Activated CD4-positive, alpha-beta T cell treated with anti-CD3 and anti-CD28 coated beads for 36 hours (primary cell): ENCODE measurements at regions not wholly inside any gene's neighbourhood (a gene's known extent, or its start where the extent isn't known, plus 50 kb on each side); places are given as distances from the start of the nearest gene placed in this dataset.
A peak's percentile ranks its signal among the peaks of the same experiment; 100 is the strongest.

Experiments used
- ATAC-seq: fragments of 200-7000 bp; cut with Tn5 transposase; one replicate; pipeline ENCODE4 v1.10.0; 2021; ENCODE audit warnings: mild to moderate bottlenecking, moderate library complexity
- CTCF ChIA-PET: fragments of 350-600 bp; sonication (Branson Sonifier 250); formaldehyde crosslinking; loops from one replicate; lab custom pipeline; 2021; ENCODE audit warnings: antibody characterized with exemption; lab: Charles Lee
- POLR2A ChIA-PET: fragments of 350-600 bp; sonication (Branson Sonifier 250); formaldehyde crosslinking; loops from one replicate; lab custom pipeline; 2021; ENCODE audit warnings: antibody characterized with exemption, inconsistent platforms; lab: Charles Lee
- DNase-seq: peaks from one replicate; pipeline ENCODE4 v3.0.0-alpha.2; 2020
- H3K27ac Mint-ChIP-seq: one replicate; pipeline ENCODE4 v1.8.0; 2021; ENCODE audit warnings: mixed read lengths
- H3K27me3 Mint-ChIP-seq: one replicate; pipeline ENCODE4 v1.8.0; 2021; ENCODE audit warnings: mixed read lengths
- H3K36me3 Mint-ChIP-seq: one replicate; pipeline ENCODE4 v1.8.0; 2021; ENCODE audit warnings: low read depth, mixed read lengths
- H3K4me1 Mint-ChIP-seq: one replicate; pipeline ENCODE4 v1.8.0; 2021; ENCODE audit warnings: mixed read lengths
- H3K4me3 Mint-ChIP-seq: one replicate; pipeline ENCODE4 v1.8.0; 2021; ENCODE audit warnings: mild to moderate bottlenecking, moderate library complexity, mixed read lengths
- H3K9me3 Mint-ChIP-seq: one replicate; pipeline ENCODE4 v1.8.0; 2021; ENCODE audit warnings: low read depth, mixed read lengths
- intact Hi-C, 2 experiments: fragments of 100-400 bp; cut with DNase I in 1 of 2; cut with micrococcal nuclease in 1 of 2; formaldehyde crosslinking; loops; one replicate each; pipeline versions ENCODE4 v1.14.2 to v1.15.1; 2022 to 2024; cut with DNase I, micrococcal nuclease

DNA sequence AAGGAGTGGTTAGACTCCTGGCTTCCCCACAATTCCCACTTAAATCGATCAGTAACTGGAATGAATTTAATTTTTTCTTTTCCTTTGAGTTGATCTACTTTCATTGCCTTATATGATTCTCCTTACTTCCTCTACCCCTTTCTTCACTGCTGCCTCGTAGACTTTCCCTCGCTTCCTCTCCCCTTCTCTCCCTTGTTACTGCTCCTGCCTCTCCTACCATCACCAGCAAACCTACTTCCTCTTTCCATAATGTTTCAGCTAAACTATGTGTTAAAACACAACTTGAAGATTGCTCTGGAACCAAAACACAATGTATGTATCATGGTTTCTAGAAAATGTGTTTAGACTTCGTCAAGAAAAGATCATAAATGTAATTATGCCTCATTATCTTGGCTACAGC, 132.0 kb upstream of the TET2 start:
- ChIA-PET POLR2A (no interaction called here), CTCF (interaction anchor here (0.5 kb wide), 1 partner anchor 1962 kb away, joined by 3 read pairs; no protein-coding TSS in a partner anchor)
- ATAC-seq (no peak), DNase-seq (no peak)
- Mint-ChIP-seq H3K36me3 (no peaks in the 10 kb centered on the region), H3K27me3 (peaks cover 14% of the 10 kb centered on the region), H3K9me3 (peaks cover 5% of the 10 kb centered on the region), H3K4me3 (no peak overlapping the region), H3K4me1 (no peaks in the 10 kb centered on the region), H3K27ac (no peak overlapping the region)
- intact Hi-C loops, result no loop called here

DNA sequence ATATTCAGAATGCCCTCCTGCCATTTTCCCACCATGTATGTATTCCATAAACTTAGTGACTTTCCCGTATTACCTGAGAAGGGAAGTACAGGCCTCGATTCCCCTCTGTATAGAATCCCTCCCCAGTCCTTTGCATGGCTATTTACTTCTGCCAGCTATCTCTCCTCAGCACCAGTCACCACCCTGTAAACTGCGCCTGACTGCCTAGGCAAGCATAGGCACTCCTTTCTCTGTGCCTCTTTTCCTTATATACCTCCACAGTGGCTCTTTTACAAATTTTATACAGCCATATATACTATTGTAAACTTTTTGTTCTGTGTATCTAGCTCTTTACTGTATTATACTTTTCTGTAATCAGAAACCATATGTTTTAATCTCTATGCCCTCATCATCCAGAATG, 130.9 kb upstream of the TET2 start:
- no peak for ATAC-seq
- ChIA-PET CTCF (no interaction called here), POLR2A (no interaction called here)
- intact Hi-C loops, result no loop called here
- Mint-ChIP-seq H3K36me3 (no peaks in the 10 kb centered on the region), H3K27ac (no peak overlapping the region), H3K27me3 (peaks cover 11% of the 10 kb centered on the region), H3K4me3 (no peak overlapping the region), H3K9me3 (no peaks in the 10 kb centered on the region), H3K4me1 (no peaks in the 10 kb centered on the region)
- no peak for DNase-seq

DNA sequence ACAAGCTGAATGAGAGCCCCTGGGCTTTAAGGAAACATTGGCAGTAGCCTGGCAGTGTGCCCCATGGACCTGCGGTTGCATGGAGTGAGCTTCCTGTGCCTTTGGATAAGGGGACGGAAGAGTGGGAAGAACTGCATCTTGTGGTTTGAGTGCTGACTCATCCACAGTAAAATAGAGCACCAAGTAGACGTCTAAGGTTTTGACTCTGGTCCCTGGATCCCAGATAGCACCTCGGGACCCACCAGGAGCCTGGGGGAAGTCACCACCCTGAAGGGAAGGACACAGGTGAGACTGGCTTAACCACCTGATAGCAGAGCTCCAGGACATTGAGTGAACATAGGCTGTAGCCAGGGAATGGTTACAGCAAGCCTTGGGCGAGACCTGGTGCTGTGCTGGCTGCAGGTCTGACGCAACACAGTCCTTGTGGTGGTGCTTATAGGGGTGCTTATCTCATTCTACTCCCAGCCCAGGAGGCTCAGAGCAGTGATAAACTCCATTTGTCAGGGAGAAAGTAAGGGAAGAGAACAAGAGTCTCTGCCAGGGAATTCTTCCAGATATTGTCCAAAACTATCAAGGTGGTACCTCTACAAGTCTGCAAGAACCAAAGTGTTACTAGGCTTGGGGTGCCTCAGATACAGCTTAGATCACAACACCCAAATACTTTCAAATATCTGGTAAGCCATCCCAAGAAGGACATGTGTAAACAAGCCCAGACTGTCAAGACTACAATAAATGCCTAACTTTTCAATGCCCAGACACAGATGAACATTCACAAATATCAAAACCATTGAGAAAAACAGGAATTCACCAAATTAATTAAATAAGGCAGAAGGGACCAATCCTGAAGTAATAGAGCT, 123.6 kb upstream of the TET2 start:
- CTCF ChIA-PET, result interaction anchor here (0.6 to 0.7 kb wide), 2 partner anchors 13 to 59 kb away, joined by 3 read pairs; no protein-coding TSS in a partner anchor
- DNase-seq (no peak), ATAC-seq (no peak)
- no peak overlapping the region for H3K4me3 Mint-ChIP-seq
- H3K36me3 Mint-ChIP-seq, result no peaks in the 10 kb centered on the region
- H3K27ac Mint-ChIP-seq, result no peak overlapping the region
- intact Hi-C loops, result no loop called here
- peaks cover 9% of the 10 kb centered on the region for H3K27me3 Mint-ChIP-seq
- H3K4me1 Mint-ChIP-seq, result no peaks in the 10 kb centered on the region
- peaks cover 3% of the 10 kb centered on the region for H3K9me3 Mint-ChIP-seq
- POLR2A ChIA-PET, result no interaction called here

DNA sequence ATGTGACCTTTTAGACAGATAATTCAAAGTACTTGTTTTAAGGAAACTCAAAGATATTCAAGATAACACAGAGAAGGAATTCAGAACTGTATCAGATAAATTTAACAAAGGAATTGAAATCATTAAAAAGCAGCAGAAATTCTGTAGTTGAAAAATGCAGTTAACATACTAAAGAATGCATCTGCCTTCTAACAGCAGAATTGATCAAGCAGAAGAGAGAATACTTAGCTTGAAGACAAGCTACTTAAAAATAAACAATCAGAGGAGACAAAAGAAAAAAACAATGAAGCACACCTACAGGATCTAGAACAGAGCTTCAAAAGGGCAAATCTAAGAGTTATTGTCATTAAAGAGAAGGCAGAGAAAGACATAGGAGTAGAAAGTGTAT, 123.0 kb upstream of the TET2 start:
- ChIA-PET CTCF (interaction anchor here (0.7 kb wide), 1 partner anchor 60 kb away, joined by 3 read pairs; no protein-coding TSS in a partner anchor), POLR2A (no interaction called here)
- DNase-seq (no peak), ATAC-seq (no peak)
- Mint-ChIP-seq H3K9me3 (peaks cover 3% of the 10 kb centered on the region), H3K4me1 (no peaks in the 10 kb centered on the region), H3K27ac (no peak overlapping the region), H3K27me3 (peaks cover 10% of the 10 kb centered on the region), H3K36me3 (no peaks in the 10 kb centered on the region), H3K4me3 (no peak overlapping the region)
- intact Hi-C loops, result no loop called here

DNA sequence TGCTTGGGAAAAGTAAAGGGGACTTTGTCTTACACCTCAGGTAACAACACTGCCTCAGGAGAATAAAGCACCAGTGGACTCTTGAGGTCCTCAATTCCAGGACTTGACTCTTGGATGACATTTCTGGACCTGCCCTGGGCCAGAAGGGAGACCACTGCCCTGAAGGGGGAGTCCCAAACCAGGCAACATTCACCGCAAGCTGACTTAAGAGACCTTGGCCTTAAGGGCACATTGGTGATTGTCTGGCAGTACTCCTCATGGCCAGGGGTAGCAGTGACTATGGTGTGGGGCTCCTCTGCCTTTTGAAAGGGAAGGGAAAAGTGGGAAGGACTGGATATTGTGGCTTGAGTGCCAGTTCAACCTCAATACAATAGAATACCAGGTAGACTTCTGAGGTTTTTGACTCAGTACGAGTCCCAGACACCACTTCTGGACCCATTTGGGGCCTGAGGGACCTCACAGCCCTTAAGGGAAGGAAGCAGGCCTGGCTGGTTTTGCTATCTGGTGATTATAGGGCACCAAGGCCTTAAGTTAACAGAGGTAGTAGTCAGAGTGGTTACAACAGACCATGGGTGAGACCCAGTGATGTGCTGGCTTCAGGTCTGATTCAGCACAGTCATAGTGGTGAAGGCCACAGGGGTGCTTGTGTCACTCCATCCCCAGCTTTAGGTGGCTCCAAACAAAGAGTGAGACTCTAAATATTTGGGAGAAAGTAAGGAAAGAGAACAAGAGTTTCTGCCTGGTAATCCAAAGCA, 121.2 kb upstream of the TET2 start:
- H3K4me3 Mint-ChIP-seq, result no peak overlapping the region
- no peaks in the 10 kb centered on the region for H3K4me1 Mint-ChIP-seq
- no peaks in the 10 kb centered on the region for H3K36me3 Mint-ChIP-seq
- DNase-seq, result no peak
- POLR2A ChIA-PET, result no interaction called here
- ATAC-seq, result no peak
- H3K9me3 Mint-ChIP-seq, result peaks cover 3% of the 10 kb centered on the region
- intact Hi-C loops, result no loop called here
- CTCF ChIA-PET, result no interaction called here
- peaks cover 14% of the 10 kb centered on the region for H3K27me3 Mint-ChIP-seq
- H3K27ac Mint-ChIP-seq, result no peak overlapping the region

DNA sequence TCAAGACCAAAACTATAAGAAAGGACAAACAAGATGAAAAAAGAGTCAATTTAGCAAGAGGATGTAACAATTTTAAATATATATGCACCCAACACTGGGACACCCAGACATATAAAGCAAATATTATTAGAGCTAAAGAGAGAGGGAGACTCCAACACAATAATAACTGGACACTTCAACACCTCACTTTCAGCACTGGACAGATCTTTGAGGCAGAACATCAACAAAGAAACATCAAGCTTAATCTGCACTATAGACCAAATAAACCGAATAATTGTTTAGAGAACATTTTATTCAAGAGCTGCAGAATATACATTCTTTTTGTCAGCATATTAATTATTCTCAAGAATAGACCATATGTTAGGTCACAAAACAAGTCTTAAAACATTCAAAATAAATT, 109.7 kb upstream of the TET2 start:
- ATAC-seq (no peak), DNase-seq (no peak)
- Mint-ChIP-seq H3K27me3 (peaks cover 4% of the 10 kb centered on the region), H3K4me1 (no peaks in the 10 kb centered on the region), H3K36me3 (no peaks in the 10 kb centered on the region), H3K9me3 (no peaks in the 10 kb centered on the region), H3K4me3 (no peak overlapping the region), H3K27ac (no peak overlapping the region)
- CTCF ChIA-PET, result no interaction called here
- POLR2A ChIA-PET, result no interaction called here
- intact Hi-C loops, result no loop called here

DNA sequence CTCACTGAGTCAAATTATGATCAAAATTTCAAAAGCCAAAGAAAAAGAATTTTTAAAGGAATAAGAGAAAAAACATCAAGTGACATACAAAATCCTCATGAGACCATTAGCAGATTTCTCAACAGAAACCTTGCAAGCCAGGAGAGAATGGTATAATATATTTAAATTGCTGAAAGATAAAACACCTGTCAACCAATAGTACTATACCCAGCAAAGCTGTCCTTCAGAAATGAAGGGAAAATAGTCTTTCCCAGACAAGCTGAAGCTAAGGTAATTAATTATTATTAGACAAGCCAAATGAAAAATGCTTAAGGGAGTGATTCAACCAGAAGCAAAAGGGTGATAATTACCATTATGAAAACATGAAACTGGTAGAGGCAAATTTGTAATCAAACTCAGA, 104.2 kb upstream of the TET2 start:
- CTCF ChIA-PET, result no interaction called here
- Mint-ChIP-seq H3K9me3 (peaks cover 8% of the 10 kb centered on the region), H3K4me1 (no peaks in the 10 kb centered on the region), H3K27ac (no peak overlapping the region), H3K27me3 (peaks cover 3% of the 10 kb centered on the region), H3K4me3 (no peak overlapping the region), H3K36me3 (no peaks in the 10 kb centered on the region)
- intact Hi-C loops, result no loop called here
- no peak for ATAC-seq
- POLR2A ChIA-PET, result no interaction called here
- DNase-seq, result no peak

DNA sequence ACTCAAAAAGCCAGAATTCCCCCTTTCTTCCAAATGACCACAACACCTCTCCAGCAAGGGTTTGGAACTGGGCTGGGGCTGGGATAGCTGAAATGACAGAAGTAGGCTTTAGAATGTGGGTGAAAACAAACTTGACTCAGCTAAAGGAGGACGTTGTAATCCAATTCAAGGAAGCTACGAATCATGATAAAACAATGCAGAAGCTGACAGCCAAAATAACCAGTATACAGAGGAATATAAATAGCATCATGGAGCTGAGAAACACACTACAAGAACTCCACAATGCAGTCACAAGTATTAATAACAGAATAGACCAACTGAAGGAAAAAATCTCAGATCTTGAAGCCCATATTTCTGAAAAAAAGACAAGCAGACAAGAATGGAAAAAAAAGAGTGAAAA, 95.8 kb upstream of the TET2 start:
- intact Hi-C loops, result no loop called here
- peaks cover 11% of the 10 kb centered on the region for H3K9me3 Mint-ChIP-seq
- DNase-seq (no peak), ATAC-seq (no peak)
- H3K27me3 Mint-ChIP-seq, result peaks cover 20% of the 10 kb centered on the region
- H3K36me3 Mint-ChIP-seq, result peaks cover 1% of the 10 kb centered on the region
- H3K27ac Mint-ChIP-seq, result no peak overlapping the region
- no peak overlapping the region for H3K4me3 Mint-ChIP-seq
- H3K4me1 Mint-ChIP-seq, result no peaks in the 10 kb centered on the region
- CTCF ChIA-PET, result interaction anchor here (0.7 kb wide), 1 partner anchor 100 kb away, joined by 3 read pairs; no protein-coding TSS in a partner anchor
- POLR2A ChIA-PET, result interaction anchor here (0.7 kb wide), 1 partner anchor 56 kb away, joined by 3 read pairs; no protein-coding TSS in a partner anchor

DNA sequence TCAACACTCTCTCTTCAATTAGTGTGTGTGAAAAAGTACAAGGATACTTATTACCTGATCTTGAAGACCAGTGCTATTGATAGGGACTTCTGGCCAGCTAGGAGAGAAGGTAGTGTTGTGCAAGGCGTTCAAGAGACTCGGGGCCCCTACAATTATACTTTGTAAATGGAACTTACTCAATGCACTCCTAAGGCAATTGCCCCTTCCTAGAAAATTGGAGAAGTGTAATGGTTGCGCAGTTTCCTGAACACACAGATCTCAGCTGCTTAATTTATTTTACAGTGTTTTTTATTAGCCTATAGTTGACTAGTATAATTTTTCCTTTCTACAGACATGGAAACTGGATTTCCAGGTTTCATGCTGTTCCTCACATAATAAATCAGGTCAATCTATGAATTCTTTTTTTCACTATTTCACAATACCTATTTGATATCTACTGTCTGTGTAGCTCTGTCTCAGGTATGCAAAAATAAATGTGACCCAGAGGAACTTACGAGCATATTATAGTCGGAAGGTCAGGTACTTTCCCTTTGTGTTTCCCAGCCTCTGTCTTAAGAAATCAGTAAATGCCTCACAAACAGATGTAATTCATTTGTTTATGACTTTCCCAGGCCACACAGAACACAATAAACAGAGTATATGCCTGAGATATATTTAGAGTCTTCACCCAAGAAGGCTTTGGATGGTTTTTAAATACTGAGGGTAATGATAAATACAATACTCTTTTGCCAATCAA, 89.1 kb upstream of the TET2 start:
- Mint-ChIP-seq H3K4me3 (no peak overlapping the region), H3K27me3 (peaks cover 5% of the 10 kb centered on the region), H3K27ac (peak overlapping the region; percentile 65), H3K36me3 (no peaks in the 10 kb centered on the region), H3K9me3 (peaks cover 4% of the 10 kb centered on the region), H3K4me1 (peaks cover 45% of the 10 kb centered on the region)
- ATAC-seq (no peak), DNase-seq (no peak)
- intact Hi-C loops, result loop anchor here (1.0 to 5.0 kb wide), 7 partner anchors 80 to 395 kb away; no protein-coding TSS in a partner anchor
- ChIA-PET CTCF (no interaction called here), POLR2A (no interaction called here)

DNA sequence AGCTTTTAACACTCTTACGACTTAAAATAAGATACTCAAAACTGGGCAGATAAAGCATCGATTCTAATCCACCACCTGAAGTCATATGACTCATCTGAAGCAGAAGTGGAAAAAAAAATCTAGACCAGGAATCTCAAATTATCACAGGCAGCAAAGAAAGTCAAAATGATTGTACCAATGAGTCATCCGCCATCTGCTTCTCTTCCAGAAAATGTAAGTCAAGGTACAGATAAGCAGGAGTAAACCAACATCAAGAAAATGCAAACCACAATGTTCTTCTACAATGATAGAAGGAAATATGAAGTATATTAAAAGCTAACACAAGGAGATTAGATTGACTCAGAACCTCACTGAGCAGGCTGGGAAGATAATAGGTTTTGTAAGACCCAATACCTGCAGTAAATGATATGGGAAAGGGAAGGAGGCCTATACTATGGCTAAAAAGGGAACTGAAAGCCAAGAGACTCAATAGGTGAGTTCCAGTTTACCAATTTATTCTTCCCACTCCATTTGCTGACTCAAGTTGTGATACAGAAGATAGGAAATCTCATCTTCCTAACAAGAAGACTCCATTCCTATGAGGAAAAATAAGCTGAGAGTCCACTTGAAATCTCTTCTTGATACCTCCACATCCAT, 88.4 kb upstream of the TET2 start:
- intact Hi-C loops, result loop anchor here (1.0 to 5.0 kb wide), 7 partner anchors 79 to 394 kb away; no protein-coding TSS in a partner anchor
- POLR2A ChIA-PET, result no interaction called here
- Mint-ChIP-seq H3K9me3 (peaks cover 1% of the 10 kb centered on the region), H3K4me1 (peaks cover 48% of the 10 kb centered on the region), H3K4me3 (peak overlapping the region; percentile 1), H3K36me3 (no peaks in the 10 kb centered on the region), H3K27ac (peak overlapping the region; percentile 65), H3K27me3 (peaks cover 5% of the 10 kb centered on the region)
- CTCF ChIA-PET, result interaction anchor here (0.7 to 1.9 kb wide), 3 partner anchors 11 to 396 kb away, joined by 3 to 4 read pairs (median 4); no protein-coding TSS in a partner anchor
- ATAC-seq (peak; percentile 28), DNase-seq (no peak)
